ENCODE measurements at regions not wholly inside any gene's neighbourhood (a gene's known extent, or its start where the extent isn't known, plus 50 kb on each side); places are given as distances from the start of the nearest gene placed in this dataset.
"Not testable (repeated sequence)": the region's sequence is repeated elsewhere in the genome, so short reads cannot be mapped to it uniquely, and the experiment has no call there.

GRCh38 chr2:81523344-81523743, 1218.8 kb upstream of the LRRTM1 start:
- DNase-seq (ENCODE audit: low read depth) = no peak

DNA sequence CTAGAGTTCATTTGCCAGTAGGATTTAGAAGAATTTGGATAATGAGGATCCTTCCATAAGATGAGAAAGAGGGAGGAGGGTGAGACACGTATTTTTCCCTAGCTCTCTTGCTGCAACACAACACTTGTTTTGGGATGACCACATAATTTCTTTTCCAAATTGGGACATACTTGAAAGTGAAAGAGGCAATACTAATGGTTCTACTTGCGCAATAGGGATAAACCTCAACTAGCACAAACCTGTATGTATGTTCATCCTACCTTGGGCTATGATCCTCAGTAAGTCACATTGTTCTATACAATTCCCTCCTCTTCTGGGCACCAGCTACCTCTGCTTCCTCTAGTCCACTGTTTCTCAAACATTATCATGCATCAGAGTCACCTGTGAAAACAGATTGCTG, 1208.8 kb upstream of the LRRTM1 start:
- DNase-seq (ENCODE audit: low read depth) = no peak

GRCh38 chr2:81505586-81505985, 1201.0 kb upstream of the LRRTM1 start:
- DNase-seq (ENCODE audit: low read depth) = no peak

GRCh38 chr2:81495556-81495955, 1191.0 kb upstream of the LRRTM1 start:
- no peak for DNase-seq (ENCODE audit: low read depth)

GRCh38 chr2:81483254-81483653, 1178.7 kb upstream of the LRRTM1 start:
- DNase-seq (ENCODE audit: low read depth) = no peak

GRCh38 chr2:81481994-81482368, 1177.4 kb upstream of the LRRTM1 start:
- DNase-seq (ENCODE audit: low read depth) = no peak

DNA sequence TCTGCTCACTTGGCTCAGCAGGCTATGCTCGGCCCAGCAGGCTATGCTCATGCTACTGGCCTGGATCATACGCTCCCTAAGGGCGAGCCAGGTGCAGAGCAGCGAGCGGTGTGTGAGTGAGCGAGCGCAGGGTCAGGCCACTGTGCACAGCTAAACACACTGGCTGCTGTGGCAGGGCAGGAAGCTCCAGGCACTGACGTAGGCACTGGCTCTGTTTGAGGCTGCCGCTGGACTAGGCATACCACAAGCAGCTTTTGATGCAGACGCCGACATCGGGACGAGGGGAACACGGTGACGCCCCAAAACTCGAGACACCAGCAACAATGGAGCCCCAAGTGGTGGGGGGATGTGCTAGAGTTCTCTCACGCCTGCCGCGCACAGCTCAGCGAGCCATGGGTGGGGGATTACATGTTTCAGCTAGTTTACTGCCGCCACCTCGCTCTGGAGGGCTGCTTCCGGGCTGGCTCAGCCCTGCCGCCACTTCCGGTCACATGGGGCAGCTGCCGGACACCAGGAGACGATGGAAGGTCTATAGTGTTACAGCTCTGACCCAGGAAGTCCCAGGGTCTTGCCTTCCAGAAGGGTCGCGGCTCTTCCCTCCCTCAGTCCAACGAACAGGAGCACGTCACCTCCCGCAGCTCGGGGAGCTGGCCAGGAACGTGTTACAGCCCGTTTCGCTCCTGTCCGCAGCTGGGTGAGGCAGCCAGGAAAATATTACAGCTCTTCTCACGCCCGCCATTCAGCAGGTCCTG, 1176.9 kb upstream of the LRRTM1 start:
- no peak for DNase-seq (ENCODE audit: low read depth)

DNA sequence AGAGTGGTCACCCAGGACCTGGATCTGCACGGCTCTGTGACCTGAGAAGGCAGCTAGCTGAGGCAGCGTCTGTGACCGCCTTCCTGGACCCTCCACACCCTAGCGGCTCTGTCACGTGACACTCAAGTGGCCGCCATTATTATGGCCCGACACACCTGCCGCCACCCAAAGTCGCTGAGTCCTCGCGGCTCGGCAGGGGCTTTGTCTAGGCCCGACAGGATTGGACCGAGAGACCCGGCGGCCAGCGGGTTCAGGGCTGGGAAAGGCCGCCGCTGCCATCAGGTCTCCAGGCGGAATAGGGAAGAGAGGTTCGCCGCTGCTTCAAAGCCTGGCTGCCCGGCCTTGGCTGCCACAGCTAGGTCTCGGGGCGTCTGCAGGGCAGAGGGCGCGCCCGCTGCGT, 1162.5 kb upstream of the LRRTM1 start:
- no peak for DNase-seq (ENCODE audit: low read depth)

DNA sequence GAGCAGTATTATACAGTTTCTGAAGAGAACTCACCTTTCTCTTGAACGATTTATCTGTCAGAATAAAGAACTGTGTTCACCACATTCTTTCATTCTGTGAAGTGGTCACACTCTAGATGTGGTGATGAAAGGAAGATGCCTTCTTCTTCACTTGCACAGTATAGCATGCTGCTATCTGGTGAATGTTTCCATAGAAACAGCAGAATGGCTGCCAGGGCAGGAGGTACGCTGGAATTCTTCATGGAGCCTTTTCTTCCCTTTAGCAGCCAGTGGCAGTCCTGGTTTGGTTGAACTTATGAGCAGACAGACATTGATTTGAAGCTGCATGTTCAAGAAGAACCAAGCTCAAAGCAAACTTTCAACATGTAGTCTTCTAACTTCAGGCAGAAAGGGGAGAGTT, 1157.9 kb upstream of the LRRTM1 start:
- DNase-seq (ENCODE audit: low read depth) = no peak

- no peak for DNase-seq (ENCODE audit: low read depth)
These were observed 1140.6 kb upstream of the LRRTM1 start for GRCh38 chr2:81445176-81445575.

DNA sequence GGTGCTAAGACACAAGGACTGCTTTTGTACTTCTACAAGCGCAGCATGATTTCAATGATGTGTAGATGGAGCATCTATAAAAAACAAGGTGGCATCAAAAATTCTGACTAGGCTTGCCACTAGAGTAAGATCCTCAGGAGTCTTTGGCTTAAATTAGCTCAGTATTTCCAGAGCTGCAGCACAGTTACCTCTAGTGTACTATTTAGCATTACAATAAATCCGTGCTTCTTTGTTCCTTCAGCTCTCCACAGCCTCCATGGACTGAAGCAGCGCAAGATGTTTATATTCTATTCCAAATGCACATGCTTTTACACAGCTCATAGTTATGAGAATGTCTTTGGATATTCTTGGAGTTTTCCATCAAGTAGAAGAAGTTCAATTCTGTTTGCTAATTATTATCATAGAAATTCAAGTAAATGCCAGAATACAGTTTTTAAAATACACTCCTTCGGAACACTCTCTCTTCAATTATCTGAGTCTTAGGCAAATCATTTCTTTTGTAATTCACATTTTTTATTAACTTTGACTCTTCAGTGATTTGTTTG, 1133.0 kb upstream of the LRRTM1 start:
- DNase-seq (ENCODE audit: low read depth) = no peak

DNA sequence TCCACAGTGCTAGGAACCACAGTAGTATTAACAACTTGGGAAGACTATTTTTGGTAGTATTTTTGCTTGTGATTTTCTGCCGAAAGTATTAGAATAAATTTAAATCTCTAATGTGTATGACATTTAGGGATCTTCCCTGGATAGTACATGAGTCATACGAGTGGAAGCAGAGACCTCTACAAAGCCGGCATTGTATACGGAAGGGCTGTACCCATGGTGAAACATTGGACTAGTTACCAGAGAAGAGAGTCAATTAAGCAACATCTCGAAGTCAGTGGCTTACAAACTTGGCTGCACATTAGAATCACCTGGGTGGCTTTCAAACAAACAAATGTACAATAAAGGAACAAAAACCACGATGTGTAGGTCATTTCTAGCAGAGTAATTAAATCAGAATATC, 1131.7 kb upstream of the LRRTM1 start:
- DNase-seq (ENCODE audit: low read depth) = no peak

DNA sequence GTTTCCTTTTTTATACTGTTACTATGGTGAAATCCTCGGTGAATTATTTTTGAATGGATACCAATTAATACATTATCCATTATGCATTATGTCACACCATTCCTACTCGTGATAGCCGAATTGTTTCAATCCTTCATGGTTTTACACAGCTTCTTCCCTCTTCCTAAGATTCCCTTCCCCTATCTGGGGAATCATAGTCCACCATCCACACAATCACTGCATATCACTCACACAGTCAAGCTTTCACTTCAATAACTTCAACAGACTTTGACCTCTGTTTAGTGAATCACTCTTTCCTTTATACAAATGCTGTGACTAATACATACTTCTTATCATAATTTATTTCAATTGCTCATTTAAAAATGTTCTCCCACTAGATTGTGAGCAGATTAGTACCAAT, 1108.1 kb upstream of the LRRTM1 start:
- DNase-seq (ENCODE audit: low read depth) = no peak

DNA sequence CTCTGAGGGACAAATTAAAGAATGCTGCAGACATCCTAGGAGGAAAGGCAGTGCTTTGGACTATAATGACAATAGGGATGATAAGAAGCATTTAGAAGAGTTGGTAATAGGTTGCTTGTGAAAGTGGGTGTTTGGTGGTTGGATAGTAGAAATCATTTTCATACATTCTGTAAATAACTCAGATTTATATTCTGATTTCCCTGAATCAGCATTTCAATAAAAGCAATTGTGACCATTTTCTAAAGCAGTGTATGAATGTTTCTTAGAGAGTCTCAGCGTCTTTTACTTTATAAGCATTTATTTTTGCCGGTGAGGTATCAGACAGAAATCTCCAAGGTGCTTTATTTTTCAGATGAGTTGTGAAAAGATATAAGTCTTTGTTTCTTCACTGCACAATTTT, 1099.0 kb upstream of the LRRTM1 start:
- no peak for DNase-seq (ENCODE audit: low read depth)

- no peak for DNase-seq (ENCODE audit: low read depth)
These were observed 1092.0 kb upstream of the LRRTM1 start for GRCh38 chr2:81396417-81397019.

DNA sequence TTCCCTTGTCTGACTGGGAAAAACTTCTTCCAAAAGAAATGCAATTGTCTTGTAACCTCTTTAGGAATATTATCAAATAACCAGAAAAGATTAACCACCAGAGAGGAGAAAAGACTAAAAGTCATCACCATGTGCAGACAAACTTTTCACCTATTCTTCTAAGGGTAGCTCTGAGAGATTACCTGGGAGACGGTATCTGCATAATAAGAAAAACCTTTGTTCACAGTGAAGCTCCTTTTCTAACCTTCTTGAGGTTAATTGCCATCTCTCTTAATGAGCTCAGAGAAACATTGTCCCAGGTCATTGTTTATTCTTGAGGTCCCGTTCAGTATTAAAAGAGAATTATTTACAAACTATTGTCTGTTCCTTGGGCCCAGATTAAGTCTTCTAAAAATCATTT, 1091.2 kb upstream of the LRRTM1 start:
- DNase-seq (ENCODE audit: low read depth) = no peak

GRCh38 chr2:81389203-81389602, 1084.7 kb upstream of the LRRTM1 start:
- no peak for DNase-seq (ENCODE audit: low read depth)

DNA sequence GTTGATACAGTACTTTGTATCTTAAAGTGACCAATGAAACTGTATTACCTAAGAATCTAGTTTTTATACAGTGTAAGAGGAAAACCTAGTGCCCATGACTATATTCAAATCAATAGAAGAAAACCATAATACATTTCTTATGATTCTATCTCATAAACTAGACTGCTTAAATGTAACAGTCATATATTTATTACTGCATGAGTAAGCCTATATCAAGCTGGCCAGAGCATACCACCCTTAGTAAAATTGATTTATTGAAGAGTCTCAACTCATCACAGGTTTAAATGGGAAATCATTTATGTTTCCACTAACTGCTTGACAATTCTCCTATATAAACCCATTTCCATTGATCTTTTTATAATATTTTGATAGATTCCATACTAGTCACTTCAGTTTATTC, 1059.2 kb upstream of the LRRTM1 start:
- no peak for DNase-seq (ENCODE audit: low read depth)

DNA sequence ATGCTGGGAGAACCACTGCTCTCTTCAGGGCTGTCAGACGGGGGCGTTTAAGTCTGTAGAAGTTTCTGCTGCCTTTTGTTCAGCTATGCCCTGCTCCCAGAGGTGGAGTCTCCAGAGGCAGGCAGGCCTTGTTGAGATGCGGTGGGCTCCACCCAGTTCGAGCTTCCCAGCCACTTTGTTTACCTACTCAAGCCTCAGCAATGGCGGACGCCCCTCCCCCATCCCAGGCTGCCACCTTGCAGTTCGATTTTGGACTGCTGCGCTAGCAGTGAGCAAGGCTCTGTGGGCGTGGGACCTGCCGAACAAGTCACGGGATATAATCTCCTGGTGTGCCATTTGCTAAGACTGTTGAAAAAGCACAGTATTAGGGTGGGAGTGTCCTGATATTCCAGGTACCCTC, 1057.9 kb upstream of the LRRTM1 start:
- DNase-seq (ENCODE audit: low read depth) = not testable (repeated sequence)

DNA sequence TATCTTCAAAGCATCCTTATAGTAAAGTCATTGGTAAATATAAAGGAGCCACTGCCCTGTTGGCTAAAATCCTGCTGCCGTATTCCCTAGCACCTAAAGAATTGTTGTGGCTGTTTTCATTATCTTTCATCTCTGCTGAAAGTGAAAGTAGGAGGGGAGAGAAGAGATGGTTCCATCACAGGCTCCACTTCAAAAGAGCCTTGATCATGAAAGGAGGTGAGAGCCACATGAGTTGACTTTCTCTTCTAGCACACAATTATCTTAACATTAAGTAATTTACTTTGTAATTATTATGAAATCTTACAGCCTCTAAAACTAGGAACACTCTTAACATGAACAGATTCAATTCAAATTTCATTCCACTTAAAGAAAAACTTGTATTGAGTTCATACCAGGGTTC, 1050.9 kb upstream of the LRRTM1 start:
- DNase-seq (ENCODE audit: low read depth) = no peak

DNA sequence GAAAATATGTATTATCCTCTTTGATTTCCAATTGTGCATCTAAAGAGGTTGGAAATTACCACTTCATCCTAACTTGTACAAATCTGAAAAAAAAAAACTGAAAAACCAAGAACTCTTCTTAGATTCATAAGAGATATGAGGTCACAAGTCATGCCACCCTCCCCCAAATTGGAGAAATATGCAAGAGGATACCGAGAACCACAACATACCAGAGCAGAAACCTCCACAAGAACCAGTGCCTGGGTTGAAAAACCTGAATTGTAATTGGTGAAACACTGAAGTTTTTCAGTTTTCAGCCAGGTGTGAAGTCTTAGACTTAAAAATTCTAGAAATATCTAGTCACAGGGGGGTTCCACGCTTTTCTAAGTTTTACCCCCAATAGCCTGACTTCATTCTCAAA, 1029.5 kb upstream of the LRRTM1 start:
- no peak for DNase-seq (ENCODE audit: low read depth)

DNA sequence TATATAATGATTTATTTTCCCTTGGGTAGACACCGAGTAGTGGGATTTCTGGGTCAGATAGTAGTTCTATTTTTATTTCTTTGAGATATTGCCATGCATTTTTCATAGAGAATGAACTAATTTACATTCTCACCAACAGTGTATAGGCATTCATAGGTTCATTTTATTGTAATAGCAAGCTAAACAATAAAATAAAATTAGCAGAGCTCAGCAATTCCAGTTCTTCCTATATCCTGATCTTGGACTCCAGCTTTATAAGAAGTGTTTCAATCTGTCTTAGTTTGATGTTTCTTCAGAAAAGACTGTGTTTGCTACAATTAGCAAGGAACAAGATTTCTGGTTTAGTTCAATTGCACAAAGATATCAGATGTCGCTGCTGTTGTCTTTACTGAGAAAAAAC, 1024.4 kb upstream of the LRRTM1 start:
- DNase-seq (ENCODE audit: low read depth) = no peak

DNA sequence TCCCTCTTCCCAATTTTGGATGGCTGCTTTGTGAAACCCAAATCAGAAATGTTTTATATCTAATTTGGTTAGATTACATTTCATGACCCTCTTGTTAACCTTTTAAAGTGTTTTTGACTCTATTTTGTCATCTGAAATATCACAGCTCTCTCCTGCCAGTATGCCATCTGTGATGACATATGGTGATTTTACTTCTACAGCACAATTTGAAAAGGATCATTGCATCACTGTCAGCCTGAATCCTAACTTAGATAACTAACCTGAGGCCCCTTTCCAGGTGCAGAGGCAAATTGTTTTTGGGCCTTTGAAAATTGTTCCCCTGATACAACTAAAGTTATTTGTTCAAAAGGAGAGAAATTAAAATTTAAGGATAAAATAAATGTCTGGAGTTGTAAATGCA, 1023.4 kb upstream of the LRRTM1 start:
- DNase-seq (ENCODE audit: low read depth) = no peak

- no peak for DNase-seq (ENCODE audit: low read depth)
These were observed 1019.5 kb upstream of the LRRTM1 start for GRCh38 chr2:81324046-81324445.

All from activated T-cell treated with anti-CD3 and anti-CD28 coated beads for 1 hour (primary cell).